ENCODE measurements at regions not wholly inside any gene's neighbourhood (a gene's known extent, or its start where the extent isn't known, plus 50 kb on each side); places are given as distances from the start of the nearest gene placed in this dataset.

GRCh38 chr1:69103213-69103612 lies 464.5 kb upstream of the LRRC7 start:
- TF ChIP-seq EZH2phosphoT487 (IDR thresholded peaks at IDR 0.05; ENCODE audit: insufficient read depth, low read depth) (no peak), EZH2 (IDR thresholded peaks at IDR 0.05; ENCODE audit: insufficient read depth, poor library complexity, severe bottlenecking) (no peak)

Data from GM23248 (cell line).